GM18861 (cell line): ENCODE measurements at regions not wholly inside any gene's neighbourhood (a gene's known extent, or its start where the extent isn't known, plus 50 kb on each side); places are given as distances from the start of the nearest gene placed in this dataset.

ENCODE experiments used
- ATAC-seq: cut with Tn5 transposase; IDR thresholded peaks from one replicate; pipeline ENCODE4 v1.9.1; 2021; ENCODE audit not compliant: unreplicated experiment

DNA sequence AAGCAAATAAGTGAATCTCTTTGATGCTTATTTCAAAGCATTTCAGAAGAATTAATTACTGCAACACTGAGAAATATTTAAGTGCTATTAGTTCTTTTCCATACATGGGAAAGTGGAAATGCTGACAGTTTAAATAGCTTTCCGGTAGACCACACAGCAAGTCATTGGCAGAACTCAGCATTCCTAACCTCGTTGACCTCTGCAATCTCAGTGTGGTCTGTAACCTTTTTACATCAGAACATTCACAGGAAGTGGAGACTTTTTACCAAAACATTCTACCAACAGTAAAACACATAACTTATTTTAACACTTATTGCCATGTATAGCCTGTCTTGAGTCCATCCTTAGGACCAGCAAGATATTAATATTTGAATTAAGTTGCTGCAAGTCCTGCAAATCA is 249.5 kb upstream of the DCN start:
- no peak for ATAC-seq

DNA sequence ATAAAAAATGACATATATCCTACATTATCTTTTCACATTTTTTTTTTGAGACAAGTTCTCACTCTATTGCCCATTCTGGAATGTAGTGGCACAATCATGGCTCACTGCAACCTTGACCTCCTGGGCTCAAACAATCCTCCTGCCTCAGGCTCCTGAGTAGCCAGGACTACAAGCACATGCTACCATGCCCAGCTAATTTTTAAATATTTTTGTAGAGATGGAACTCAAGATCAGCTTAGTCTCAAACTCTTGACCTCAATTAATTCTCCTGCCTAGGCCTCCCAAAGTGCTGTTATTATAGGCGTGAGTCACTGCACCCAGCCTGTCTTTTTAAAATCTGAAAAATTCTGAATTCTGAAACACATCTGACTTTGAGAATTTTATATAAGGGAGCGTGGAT is 241.9 kb upstream of the DCN start:
- no peak for ATAC-seq

DNA sequence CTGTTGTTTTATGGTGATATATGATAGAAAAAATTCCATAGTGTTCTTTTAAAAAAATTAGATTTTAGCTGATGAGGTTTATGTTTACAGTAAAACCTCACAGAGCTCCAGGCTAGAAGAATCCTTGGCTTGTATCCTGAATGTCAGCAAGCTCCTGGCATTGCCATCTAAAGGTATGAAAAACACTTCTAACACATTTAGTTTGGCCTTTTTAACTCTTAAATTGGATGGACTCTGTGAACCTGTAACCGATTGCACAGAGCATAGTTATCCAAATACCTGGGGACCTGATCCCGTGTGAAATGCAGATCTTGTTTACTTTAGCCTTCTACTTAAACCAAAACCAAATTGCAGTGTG is 241.1 kb upstream of the DCN start:
- no peak for ATAC-seq

DNA sequence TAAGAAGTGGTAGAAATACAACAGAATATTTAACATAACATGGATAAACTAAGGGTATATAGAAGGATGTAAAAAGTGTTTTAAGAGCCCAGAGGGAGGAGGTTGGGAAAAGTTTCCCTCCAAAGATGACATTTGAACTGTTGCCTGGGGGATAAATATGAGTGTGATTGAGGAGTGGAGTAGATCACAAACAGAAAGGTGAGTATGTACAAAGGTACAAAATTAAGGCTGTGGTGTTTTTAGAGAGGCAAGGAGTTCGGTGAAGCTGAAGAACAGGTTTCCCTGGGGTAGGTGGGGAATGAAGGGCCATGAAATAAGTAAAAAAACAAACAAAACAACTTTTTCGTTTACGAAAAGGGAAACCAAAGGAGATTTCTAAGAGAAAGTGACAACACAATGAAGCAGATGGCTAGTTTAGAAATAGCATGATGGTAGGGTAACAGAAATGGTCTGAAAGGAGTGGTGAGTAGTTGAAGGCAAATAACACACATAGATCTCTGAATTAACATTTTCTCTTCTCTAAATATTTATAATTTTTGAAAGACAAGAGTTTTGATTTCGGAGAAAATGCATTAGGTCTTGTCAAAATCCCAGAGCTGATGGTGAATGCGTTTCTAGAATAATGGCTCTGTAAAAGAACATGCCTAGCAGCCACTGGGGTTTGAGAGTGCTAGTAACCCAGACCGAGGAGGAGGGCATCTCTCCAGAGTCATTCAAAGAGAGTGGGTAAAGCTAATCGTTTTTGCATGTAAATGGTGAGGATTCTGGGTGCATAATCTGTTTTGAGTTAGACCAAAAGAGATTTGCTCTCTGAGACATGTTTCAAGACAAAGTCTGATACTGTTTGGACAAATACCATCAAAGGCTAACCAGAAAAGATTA is 240.4 kb upstream of the DCN start:
- no peak for ATAC-seq

DNA sequence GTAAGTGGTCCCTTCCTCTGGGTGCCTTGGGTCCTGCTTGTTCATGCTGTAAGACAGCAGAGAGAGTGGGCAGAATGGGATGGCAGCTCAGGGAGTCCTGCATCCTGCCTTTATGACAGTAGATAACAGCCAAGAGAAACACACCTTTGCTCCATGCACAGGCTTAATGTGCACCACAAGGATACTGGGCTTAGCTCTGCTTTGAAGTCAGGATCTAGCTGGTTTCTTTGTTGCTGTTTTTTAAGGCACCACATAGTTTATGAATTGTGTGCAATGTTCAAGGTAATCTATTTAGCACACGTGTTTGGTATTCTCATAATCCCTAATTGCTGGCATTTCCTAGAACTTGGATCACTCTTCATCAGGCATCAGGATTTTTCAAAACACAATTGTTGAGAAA is 239.5 kb upstream of the DCN start:
- ATAC-seq = no peak

DNA sequence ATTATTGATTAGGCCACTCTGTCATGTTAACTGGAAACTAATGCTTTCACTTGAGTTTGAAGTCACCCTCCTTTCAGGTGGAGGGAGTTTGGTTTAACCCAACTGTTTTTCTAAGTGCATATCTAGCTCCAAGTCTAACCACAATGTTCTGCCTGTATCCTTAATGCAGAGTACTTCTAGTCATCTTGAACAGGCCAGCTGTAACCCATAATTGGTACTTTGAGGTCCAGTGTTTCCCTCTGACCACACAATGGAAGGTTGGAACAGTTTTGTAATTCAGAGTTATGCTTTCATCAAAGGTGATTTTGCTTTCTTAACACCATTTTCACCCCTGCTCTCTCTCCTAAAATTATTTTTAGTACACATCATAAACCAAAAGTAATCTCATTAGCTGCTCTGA is 237.2 kb upstream of the DCN start:
- no peak for ATAC-seq

DNA sequence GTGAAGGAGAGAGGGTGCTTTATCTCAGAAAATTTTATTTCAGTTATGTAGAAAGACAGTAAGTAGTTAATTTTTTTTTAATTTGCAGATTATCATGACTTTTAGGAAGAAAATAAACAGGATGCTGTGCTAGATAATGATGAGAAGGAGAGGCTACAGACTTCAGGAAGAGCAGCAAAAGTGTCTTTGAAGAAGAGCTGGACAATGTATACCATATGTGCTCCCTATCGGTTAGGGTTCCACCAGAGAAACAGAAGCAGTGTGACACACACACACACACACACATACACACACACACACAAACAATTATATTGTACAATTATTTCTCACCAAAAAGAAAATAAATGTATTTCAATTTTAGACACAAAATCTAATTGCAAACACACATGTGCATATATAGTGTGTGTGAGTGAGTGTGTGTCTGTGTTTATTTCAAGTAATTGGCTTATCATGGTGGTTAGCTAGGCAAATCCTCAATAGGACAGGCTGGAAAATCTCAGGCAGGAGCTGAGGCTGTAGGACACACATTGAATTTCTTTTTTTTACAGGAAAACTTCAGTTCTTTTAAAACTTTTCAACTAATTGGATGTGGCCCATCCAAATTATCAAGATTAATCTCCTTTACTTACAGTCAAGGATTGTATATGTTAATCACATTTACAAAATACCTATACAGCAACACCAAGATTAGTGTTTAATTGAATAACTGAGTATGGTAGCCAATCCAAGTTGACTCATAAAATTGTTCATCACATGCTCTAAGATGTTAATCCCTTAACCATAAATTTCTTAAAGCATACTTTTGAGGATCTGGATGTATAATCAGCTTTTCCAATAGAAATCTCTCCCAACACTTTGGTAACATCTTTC is 235.8 kb upstream of the DCN start:
- no peak for ATAC-seq

DNA sequence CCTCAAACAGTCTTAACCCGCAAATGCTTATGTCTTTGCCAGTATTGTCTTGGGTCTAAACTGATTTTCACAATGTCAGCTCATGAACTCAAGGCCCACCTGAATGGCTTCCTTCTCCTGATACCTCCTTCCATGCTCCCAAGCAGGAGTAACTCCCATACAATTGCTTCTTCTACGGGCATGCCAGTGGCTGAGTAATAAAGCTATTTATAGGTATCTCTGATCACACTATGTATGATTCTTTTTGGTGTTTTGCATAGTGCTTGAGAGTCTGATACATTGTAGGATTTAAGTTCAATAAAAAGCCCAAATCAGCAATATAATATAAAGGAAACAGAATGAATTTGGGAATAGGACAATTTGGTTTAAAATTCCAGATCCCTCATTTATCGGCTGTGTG is 235.0 kb upstream of the DCN start:
- no peak for ATAC-seq

DNA sequence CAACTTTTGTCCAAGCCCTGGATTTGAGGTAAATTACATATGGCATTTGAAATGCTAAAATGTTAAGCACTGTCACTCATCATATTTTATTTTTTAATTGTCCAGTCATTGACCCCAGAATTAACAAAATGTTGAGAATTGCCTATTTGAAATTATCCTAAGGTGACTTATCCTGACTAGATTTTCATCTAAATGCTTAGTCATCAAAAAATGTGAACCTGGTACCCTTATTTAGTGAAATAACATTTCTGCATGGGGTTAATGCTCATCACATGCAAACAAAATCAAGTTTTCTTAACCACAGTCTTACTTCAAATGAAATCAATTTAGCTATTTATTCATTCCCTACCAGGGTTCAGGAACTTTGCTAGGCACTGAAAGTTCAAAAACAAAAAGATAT is 232.0 kb upstream of the DCN start:
- no peak for ATAC-seq

DNA sequence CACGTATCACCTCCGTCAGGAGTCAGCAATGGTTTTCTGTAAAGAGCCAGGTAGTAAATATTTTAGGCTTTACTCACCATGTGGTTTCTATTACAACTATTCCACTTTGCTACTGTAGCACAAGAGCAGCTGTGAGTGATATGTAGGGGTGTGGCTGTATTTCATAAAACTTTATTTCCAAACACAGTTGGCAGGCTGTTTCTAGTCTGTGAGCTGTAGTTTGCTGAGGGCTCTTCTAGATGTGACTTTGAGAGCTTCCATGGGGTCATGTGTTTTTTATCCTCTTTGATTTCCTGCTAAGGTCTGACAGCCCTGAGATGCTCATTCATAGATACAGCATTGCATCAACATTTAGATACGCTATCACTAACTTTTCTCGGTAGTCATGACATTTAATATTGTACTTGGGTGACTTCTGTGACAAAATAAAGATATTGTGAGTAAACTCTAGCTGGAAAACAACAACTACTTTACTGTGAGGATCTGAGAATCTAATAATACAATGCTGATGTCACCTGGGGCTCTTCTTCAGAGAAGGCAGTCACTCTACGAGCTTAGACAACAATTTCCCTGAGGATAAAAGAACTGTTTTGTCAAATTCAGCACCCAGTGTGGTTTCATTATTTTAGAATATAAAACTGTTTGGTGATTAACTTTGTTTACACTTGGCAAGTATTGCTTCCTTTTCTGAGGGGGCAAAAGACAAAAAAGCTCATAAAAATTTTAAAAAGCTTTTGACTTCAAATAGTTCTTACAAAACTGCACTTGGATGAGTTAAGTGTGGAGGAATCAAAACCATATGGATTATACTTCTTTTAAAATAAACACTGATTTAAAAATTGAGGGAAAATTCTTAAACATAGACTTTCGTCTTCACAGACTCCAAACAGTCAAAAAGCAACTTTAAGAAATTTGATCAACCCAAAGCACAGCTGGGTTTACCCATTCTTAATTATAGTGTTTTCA is 231.2 kb upstream of the DCN start:
- ATAC-seq = no peak

DNA sequence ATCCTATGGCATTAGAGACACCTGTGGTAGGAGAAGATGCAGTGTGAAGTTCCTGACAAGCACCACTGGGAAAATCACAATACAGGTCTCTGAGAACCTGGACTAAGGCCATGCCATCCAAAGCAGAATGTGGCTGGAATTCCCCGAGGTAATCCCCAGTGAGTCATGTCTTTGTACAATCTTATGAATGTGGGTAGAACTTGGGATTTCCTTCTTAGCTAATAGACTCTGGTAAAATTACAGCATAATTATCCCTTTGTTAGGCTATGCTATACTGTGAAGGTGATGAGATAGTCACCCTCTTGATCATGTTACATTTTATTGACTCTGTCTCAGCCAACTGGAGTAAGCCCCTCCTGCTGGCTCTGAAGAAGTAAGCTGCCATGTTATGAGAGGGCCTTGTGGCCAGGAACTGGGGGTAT is 224.3 kb upstream of the DCN start:
- ATAC-seq = peak; percentile 51

DNA sequence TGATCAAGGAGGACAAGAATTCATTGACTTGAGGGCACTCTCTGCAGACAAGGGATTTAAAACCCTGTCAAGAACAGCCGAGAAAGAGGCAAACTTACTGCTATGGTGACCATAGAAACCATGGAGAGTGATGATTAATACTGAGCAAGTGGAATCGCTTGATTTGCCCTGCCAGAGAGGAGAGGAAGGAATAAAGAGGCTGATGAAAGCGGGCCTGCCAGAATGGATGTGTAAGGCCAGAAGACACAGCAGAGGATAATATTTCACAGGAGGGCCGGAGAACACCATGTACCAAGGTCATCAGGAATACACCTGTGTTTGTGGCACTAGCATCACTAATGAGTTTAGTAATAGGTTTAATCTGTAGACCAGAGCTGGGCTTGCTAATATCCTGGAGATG is 221.8 kb upstream of the DCN start:
- ATAC-seq = no peak

DNA sequence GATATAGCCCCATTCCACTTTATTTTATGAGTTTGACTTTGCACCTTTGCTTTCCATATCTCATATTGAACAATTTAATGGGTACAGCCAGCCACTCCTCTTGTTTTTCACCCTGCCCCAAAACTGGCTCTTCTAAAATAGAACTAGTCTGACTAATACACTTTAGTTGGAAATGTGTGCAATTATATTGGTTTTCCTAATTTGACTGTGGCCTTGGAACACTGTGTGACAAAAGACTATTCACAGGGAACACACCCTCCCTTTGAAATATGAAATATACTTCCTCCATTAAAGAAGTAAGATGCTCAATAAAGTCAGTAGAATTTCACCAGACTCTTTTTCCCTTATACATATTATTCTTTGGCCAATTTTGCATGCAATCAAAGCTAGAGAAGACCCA is 218.6 kb upstream of the DCN start:
- ATAC-seq = no peak

DNA sequence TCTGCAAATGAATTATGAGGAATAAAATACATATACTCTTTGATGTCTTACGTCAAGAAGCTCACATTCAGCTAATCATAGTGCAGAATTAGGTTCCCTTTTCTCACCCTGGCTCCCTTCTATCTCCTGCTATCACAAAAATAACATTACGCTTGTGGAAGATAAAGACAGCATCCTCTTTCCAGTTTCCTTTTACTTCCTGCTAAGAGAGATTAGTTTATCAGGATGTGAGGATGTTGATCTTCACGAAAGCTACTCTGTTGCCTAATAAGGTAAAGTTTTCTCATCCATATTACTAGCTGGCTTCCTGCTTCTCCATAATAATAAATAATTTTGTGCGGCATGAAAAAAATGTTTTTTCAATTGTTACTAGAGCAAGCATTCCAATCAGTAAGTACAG is 217.7 kb upstream of the DCN start:
- ATAC-seq = no peak

DNA sequence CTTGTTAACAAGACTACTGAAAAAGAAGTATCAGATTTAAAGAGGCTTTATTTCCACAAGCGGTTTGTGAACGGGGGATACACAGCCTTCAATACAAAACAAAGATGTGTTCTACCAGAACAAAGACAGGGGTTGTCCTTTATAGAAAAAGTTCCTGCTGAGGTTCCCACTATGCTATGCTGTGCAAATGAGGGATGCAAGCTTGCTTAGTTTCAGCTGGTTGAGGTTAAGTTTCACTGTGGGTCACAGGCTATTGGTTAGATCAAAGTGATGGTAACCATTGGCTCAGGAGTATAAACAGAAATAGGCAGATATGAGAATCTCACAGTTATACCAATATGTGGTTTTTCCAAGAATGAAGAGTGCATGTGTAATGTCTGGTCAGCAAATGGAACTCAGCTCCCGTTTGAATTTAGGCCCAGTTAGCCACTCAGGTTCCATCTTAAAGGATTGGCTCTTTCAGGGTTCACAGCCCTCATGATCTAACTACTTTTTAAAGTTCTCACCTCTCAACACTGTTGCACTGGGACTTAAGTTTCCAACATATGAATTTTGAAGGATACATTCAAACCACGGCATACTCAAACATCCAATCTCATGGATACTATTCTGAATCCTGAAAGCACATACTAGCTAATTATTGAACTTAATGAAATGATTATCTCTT is 215.4 kb upstream of the DCN start:
- no peak for ATAC-seq

DNA sequence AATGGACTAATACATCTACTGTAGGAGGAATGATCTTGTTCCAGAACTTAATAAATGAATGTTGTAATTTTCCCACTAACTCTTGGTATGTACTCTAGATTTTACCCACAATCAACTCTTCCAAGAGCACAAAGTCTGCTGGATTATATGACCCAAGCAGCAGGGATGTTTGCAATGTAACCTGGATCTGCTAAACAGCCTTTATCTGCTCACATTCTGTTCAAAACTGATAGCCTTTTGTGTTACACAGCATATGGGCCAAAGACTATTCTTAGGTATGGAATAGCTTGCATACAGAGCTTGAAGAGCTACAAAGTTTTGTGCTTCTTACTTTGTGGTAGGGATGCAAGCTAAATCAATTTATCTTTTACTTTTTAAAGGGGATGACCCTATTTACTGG is 213.7 kb upstream of the DCN start:
- no peak for ATAC-seq

DNA sequence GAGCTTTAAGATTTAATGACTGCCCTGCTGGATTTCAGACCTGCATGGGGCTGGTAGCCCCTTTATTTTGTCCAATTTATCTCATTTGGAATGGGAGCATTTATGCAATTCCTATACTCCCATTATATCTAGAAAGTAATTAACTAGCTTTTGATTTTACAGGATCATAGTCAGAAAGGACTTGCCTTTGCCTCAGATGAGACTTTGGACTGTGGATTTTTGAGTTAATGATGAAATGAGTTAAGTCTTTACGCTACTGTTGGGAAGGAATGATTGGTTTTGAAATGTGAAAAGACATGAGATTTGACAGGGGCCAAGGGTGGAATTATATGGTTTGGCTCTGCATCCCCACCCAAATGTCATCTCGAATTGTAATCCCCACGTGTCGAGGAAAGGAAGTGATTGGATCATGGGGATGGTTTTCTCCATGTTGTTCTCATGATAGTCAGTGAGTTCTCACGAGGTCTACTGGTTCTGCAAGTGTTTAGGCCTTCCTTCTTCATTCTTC is 213.1 kb upstream of the DCN start:
- no peak for ATAC-seq

DNA sequence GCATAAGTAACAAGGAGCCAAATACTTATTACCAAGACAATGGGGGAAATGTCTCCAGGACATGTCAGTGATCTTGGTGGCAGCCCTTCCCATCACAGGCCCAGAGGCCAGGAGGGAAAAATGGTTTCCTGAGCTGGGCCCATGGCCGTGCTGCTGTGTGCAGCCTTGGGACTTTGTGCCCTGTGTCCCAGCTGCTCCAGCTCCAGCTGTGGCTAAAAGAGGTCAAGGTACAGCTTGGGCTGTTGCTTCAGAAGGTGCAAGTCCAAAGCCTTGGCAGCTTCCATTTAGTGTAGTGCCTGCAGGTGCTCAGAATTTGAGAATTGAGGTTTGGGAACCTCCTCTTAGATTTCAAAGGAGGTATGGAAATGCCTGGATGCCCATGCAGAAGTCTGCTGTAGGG is 212.3 kb upstream of the DCN start:
- ATAC-seq = no peak

DNA sequence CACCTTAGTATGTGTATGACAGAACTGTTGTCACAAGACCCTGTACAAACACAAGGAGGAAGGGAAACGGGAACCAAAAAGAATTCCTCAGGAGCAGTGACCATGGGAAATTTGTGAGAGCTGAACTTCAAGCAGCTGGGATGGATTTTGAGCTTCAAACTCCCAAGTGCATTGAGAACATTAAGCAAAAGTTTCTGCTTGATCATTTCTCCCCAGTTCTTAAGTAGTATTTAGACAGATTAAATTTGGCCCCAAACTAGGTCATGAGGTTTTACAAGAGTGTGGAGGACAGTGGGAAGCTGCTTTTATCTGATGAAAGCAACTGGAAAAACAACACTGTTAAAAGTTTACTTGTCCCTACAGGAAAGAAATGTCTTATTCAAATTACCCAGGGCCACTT is 206.0 kb upstream of the DCN start:
- ATAC-seq = no peak

DNA sequence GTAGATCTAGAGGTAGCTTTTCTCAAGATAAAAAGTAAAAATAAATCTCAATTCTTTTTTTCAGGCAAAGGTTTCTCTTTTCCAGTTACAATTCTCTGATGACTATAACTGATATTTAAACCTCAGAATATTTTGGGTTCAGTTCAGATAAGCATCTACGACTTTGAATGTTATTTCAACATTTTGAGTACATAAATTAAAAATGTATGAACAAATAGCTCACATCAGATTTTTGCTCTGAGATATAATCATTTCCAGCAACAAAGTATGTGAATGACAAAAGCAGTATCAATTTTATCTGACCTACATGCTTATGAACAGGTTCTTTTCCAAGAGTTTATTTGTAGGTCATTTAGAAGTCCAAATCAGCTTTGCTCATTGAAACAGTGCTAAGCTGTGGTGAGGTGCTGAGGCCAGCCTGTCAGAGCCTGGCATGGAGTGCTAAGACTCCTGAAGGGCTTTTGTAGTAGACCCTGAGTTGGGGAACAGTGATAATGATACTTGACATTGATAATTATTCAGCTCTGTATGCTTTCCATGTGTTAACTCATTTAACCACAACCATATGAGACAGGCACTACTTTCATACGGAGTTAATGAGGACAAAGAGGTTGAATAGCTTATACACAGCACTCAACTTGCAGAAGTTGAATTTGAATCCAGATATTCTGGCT is 205.0 kb upstream of the DCN start:
- no peak for ATAC-seq
